DMS 273 treated with DMSO at 0.1 percent for 48 hours (cell line): ENCODE measurements at regions not wholly inside any gene's neighbourhood (a gene's known extent, or its start where the extent isn't known, plus 50 kb on each side); places are given as distances from the start of the nearest gene placed in this dataset.
"Not testable (repeated sequence)": the region's sequence is repeated elsewhere in the genome, so short reads cannot be mapped to it uniquely, and the experiment has no call there.

ENCODE experiments used
- DNase-seq: peaks from one replicate; lab custom pipeline; 2025; lab: John Stamatoyannopoulos, UW

DNA sequence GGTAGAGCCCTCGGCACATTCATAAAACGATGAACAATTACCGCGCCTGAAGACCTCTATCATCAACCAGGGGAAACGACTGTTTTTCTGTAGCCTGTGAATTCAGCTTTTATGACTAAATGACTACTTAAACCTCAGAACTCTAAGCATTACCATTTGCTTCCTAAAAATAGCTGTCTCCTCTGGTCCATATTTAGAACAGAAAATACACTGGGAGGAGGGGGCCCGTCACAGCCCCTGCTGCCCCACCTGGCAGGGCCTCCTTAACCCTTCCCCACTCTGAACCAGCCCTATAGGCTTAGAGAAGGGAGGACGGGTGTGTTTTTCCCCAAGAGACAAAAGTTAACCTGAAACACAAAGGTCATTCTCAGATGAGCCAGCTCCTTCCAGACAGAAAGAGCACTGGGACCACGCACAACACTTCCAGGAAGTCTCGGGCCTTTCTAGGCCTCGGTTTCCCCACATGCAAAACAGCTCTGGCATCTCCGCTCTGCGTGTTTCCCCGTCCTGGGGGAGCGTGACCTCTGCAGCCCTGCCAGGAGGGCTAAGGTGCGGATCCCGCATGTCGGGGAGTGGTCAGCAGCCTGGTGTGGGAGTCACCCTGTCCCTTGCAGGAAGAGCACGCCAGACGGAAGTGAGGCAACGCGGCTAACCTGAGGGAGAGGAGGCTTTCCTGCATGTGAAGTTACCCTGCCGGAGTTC, 193.9 kb downstream of the DLL1 start:
- no peak for DNase-seq

GRCh38 chr6:170096191-170096802, 194.6 kb downstream of the DLL1 start:
- no peak for DNase-seq

DNA sequence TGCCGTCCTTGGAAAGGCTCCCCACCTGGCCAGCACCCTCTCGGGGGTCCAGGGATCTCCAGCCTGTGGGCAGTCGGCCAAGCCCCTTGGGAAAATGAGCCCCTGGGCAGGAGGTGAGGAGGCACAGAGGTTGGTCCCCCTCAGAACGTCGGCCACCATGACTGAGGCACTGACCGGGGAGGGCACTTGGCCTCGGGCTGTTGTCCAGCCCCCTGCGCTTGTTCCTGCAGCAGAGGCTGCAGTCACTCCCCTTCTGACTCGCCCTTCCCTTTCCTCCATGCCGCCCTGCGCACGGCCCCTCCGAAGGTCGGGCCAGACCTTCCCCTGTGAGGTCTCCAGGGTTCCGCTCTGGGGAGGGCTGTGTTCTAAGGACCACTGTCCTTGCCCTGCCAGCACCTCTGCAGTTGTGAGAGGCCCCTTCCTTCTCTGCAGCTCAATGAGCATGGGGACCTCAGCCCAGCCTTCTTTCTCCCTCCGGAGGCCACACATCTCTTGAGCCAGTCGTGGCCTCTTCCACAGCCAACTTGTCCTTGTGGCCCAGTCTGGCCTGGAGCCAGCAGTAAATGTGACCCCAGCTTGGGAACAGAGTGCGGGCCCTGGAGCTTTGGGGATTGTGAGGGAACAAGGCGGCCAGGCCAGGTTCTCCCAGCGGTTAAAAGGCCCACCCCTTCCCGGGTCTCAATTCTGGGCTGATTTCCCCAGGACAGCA, 195.5 kb downstream of the DLL1 start:
- DNase-seq: no peak

DNA sequence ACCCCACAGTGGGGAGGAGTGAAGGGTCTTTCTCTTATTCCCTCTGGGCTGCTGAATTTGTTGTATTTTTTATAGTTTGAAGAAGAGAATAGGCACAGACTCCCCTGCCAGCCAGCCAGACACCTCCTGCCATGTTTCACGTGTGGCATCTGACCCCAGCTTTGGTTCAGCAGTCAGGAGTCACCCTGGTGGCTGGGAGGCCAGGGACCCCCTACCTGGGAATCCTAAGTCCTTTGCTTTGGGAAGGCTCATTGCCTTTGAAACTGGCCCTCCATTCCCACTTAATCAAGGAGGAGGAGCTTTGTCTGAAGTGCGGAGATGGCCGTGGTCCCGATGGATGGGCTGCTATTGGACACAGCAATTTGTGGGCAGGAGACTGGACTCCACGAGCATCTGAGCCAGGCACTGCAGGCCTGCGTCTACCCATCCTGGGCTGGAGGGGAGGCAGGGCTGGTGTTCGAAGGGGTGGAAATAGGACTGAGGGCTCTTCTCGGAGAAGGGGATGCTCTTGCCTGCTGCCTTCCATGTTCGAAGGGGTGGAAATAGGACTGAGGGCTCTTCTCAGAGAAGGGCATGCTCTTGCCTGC, 196.1 kb downstream of the DLL1 start:
- DNase-seq: no peak

DNA sequence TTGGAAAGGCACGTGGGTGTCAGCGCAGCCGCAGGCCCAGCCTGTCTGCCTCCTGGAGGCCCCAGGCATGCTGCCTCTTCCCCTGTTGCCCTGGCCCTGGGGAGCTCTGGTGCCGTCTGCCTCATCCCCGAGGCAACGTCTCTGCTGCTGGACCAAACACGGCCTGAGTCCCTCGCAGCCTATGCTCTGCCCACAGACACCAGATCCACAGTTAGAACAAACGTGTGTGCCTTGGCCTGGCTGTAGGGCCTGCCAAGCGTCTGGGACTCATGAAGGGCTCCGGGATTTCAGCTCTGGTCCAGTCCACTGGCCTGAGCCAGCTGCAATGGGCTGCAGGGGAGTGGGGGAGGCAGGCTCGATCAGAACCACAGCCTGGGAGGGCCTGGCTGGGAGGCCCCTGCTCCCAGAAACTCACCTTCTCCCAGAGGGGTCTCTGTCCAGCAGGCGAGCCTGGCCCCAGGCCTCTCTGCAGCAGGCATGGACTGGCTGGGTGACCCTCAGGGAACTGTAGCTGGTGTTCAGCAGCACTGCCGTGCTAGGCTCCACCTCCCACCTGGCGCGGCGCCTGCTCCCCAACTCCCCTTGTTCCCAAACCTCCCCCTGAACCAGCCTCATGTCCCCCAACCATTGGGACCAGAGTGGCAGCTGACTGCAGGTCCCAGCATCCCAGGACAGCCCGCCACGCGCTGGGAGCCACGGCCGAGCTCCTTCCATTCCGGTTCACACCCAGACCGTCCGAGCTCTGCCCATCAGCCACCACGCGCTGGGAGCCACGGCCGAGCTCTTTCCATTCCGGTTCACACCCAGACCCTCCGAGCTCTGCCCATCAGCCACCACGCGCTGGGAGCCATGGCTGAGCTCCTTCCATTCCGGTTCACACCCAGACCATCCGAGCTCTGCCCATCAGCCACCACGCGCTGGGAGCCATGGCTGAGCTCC, 197.0 kb downstream of the DLL1 start:
- no peak for DNase-seq

- DNase-seq: no peak
Observed at GRCh38 chr6:170093276-170093657, 197.6 kb downstream of the DLL1 start.

DNA sequence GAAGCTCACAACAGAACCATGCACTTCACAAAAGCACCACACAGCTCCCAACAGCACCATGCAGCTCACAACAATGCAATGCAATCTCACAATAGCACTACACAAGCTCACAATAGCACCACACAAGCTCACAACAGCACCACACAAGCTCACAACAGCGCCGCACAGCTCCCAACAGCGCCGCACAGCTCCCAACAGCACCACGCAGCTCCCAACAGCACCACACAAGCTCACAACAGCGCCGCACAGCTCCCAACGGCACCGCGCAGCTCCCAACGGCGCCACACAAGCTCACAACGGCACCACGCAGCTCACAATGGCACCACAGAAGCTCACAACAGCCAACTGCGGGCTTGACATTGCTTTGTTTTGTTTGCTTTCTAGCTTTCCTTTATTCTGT, 198.1 kb downstream of the DLL1 start:
- no peak for DNase-seq

GRCh38 chr6:170091639-170092579, 199.0 kb downstream of the DLL1 start:
- DNase-seq: no peak

GRCh38 chr6:170091000-170091638, 199.8 kb downstream of the DLL1 start:
- no peak for DNase-seq

- DNase-seq: no peak
Observed at GRCh38 chr6:170090561-170090960, 200.3 kb downstream of the DLL1 start.

- no peak for DNase-seq
Observed at GRCh38 chr6:170089963-170090362, 200.9 kb downstream of the DLL1 start.

DNA sequence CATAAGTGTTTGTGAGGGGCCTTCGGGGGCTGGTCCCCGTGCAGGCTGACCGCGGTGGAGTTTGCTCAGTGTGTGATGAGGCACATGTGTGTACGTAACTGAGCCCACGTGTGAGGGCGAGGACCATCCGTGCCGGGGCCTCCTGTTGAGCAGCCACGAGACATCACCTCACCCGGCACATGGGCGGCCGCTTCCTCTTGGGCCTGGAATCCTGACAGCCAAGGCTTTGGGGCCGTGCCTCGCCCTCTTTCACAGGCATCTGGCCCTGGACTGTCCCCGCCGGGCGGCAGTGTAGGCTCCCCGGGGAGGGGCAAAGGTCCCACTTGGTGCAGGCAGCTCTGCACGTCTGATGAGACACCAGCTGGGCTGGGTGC, 202.3 kb downstream of the DLL1 start:
- no peak for DNase-seq

GRCh38 chr6:170087941-170088581, 202.8 kb downstream of the DLL1 start:
- DNase-seq: no peak

- not testable (repeated sequence) for DNase-seq
Observed at GRCh38 chr6:170087421-170087780, 203.5 kb downstream of the DLL1 start.

- no peak for DNase-seq
Observed at GRCh38 chr6:170086639-170087420, 204.0 kb downstream of the DLL1 start.

- no peak for DNase-seq
Observed at GRCh38 chr6:170085475-170086401, 205.1 kb downstream of the DLL1 start.

DNA sequence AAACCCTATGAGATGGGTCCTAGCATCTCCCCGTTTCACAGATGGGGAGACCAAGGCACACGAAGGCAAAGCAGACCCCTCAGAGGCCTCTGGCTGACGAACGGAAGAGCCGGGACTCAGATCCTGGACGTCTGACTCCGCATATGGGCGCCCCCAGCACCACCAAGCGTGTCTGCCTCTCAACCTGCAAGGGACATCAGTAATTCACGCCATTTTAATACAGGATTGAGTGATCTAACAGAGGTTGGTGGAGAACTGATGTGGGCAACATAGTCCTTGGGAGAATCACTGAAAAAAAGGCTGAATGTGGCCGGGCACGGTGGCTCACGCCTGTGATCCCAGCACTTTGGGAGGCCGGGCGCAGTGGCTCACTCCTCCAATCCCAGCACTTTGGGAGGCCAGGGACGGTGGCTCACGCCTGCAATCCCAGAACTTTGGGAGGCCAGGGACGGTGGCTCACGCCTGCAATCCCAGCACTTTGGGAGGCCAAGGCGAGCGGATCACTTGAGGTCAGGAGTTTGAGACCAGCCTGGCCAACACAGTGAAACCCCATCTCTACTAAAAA, 206.6 kb downstream of the DLL1 start:
- no peak for DNase-seq
